Heart left ventricle (tissue), 16 donors: ENCODE measurements at regions not wholly inside any gene's neighbourhood (a gene's known extent, or its start where the extent isn't known, plus 50 kb on each side); places are given as distances from the start of the nearest gene placed in this dataset.
"Not testable (repeated sequence)": the region's sequence is repeated elsewhere in the genome, so short reads cannot be mapped to it uniquely, and the experiment has no call there.

Experiments used
- ATAC-seq, 4 donors: fragments of 200-7000 bp; cut with Tn5 transposase; one replicate each; pipeline ENCODE4 v1.9.1; 2020 to 2022; ENCODE audit warnings: moderate library complexity in 4 of 4, mild to moderate bottlenecking in 3 of 4, moderate number of reproducible peaks in 1 of 4
- DNase-seq, 5 donors: peaks; one replicate each; pipeline ENCODE4 v3.0.0-alpha.2; 2020
- H3K27ac ChIP-seq, 12 donors: fragments of 200-600 bp; sonication (generic) in 4 of 12; one replicate each; pipeline versions ENCODE4 v1.5.0 to v1.8.0; 2016 to 2022; ENCODE audit warnings: mild to moderate bottlenecking in 2 of 12
- H3K27me3 ChIP-seq, 9 donors: fragments of 200-600 bp; sonication (generic) in 2 of 9; one replicate each; pipeline versions ENCODE4 v1.5.1 to v1.8.0; 2016 to 2022; ENCODE audit warnings: mild to moderate bottlenecking in 3 of 9
- H3K36me3 ChIP-seq, 9 donors: fragments of 200-600 bp; sonication (generic) in 2 of 9; one replicate each; pipeline versions ENCODE4 v1.5.0 to v1.8.0; 2018 to 2022; ENCODE audit warnings: mild to moderate bottlenecking in 2 of 9
- H3K4me1 ChIP-seq, 12 donors: fragments of 200-600 bp; sonication (generic) in 4 of 12; one replicate each; pipeline versions ENCODE4 v1.5.0 to v1.8.0; 2016 to 2022; ENCODE audit warnings: mild to moderate bottlenecking in 3 of 12
- H3K4me3 ChIP-seq, 12 donors: fragments of 200-600 bp; sonication (generic) in 4 of 12; one replicate each; pipeline versions ENCODE4 v1.5.0 to v1.8.0; 2017 to 2022; ENCODE audit warnings: mild to moderate bottlenecking in 9 of 12, moderate library complexity in 4 of 12
- H3K9me3 ChIP-seq, 12 donors: fragments of 200-600 bp; sonication (generic) in 4 of 12; one replicate each; pipeline versions ENCODE4 v1.5.0 to v1.8.0; 2016 to 2022; ENCODE audit warnings: mild to moderate bottlenecking in 1 of 12
- CTCF ChIP-seq, 12 donors: fragments of 200-600 bp; sonication (generic) in 4 of 12; IDR thresholded peaks; one replicate each; pipeline versions ENCODE4 v1.5.0 to v1.8.0; 2018 to 2022; ENCODE audit warnings: antibody characterized with exemption in 12 of 12, mild to moderate bottlenecking in 5 of 12
- whole genome bisulfite sequencing, 4 donors: extraction: QIAGEN DNeasy Blood & Tissue Kit in 2 of 4; methylation state at CpG; one replicate each; pipeline versions ENCODE4 v1.1.5 to v1.1.7; 2013 to 2018; 5-methylcytosine and 5-hydroxymethylcytosine counted together
- intact Hi-C, 10 donors: fragments of 100-400 bp; cut with DNase I; formaldehyde crosslinking; loops; one replicate each; pipeline versions ENCODE4 v1.11.1 to v1.14.2; 2022
- donor health status: ischemic (EF 13 %, LVEDD 7.1; RV severe dilation, severe dysfunction).
- donor health status: healthy with polysubstance abuse.
- donor health status: DM: no; HTN: yes; CAD: no.
- donor health status: DM: no; HTN: no; CAD: no.
- donor health status: ischemic (EF 25% LVEDD 6.9; RV normal size, moderate dysfunction).
- donor health status: ischemic (EF 25% LVEDD 5.7; RV mildly dilated, moderate dysfunction).
- donor health status: healthy.
- donor health status: DM: yes; HTN: yes; CAD: no.
- donor health status: ischemic (EF 35%, LVEDD 5.7; RV mildly dilated, moderate dysfunction).
- donor health status: nonischemic (EF 11% LVEDD 7.7; RV severe dilation, severe dysfunction).
- donor health status: DM: yes; HTN: yes; CAD: no.
- donor health status: PGD.
- donor health status: ischemic (EF 29% LVEDD 5.4; RV normal size, mild dysfunction).
- donor health status: nonischemic (EF 23%, LVEDD 6.1; RV moderate dilation, normal function).

GRCh38 chr20:30312220-30312619, 945.2 kb upstream of the DEFB115 start:
- DNase-seq, H3K36me3 ChIP-seq, H3K4me1 ChIP-seq, ATAC-seq, intact Hi-C loops, H3K4me3 ChIP-seq, H3K27ac ChIP-seq, H3K9me3 ChIP-seq: not testable (repeated sequence)
- WGBS, 4 donors = 79 to 94% (median 87%) methylated on average over 4 of the region's 4 CpGs
- peaks cover 0 to 13% (median 0%) of the 10 kb centered on the region in 9 donors for H3K27me3 ChIP-seq

GRCh38 chr20:30313660-30314059, 943.8 kb upstream of the DEFB115 start:
- H3K36me3 ChIP-seq, ATAC-seq, H3K4me3 ChIP-seq, H3K27ac ChIP-seq, H3K9me3 ChIP-seq, DNase-seq, intact Hi-C loops, H3K4me1 ChIP-seq: not testable (repeated sequence)
- H3K27me3 ChIP-seq = peaks cover 0 to 19% (median 0%) of the 10 kb centered on the region in 9 donors
- WGBS, 4 donors = 33 to 42% (median 41%) methylated on average over 1 of the region's 1 CpG

GRCh38 chr20:30316063-30316462, 941.4 kb upstream of the DEFB115 start:
- H3K4me1 ChIP-seq, ATAC-seq, intact Hi-C loops, H3K9me3 ChIP-seq, H3K27ac ChIP-seq, H3K36me3 ChIP-seq: not testable (repeated sequence)
- 4 to 37% (median 13%) methylated on average over 23 of the region's 23 CpGs for WGBS, 4 donors
- peak in 3 of 5 donors; percentile 37 to 56 (median 49) for DNase-seq
- Histone ChIP-seq H3K27me3 (peaks cover 0 to 20% (median 0%) of the 10 kb centered on the region in 9 donors), H3K4me3 (peak overlapping the region in 2 of 12 donors; percentile 22 to 29)

GRCh38 chr20:30316532-30317299, 940.7 kb upstream of the DEFB115 start:
- H3K27ac ChIP-seq, ATAC-seq, H3K36me3 ChIP-seq, H3K4me1 ChIP-seq, H3K9me3 ChIP-seq, DNase-seq, intact Hi-C loops: not testable (repeated sequence)
- peaks cover 0 to 20% (median 0%) of the 10 kb centered on the region in 9 donors for H3K27me3 ChIP-seq
- WGBS, 4 donors = 20 to 49% (median 34%) methylated on average over 30 to 47 of the region's 47 CpGs
- H3K4me3 ChIP-seq = peak overlapping the region in 2 of 12 donors; percentile 22 to 29

- H3K4me1 ChIP-seq, DNase-seq, ATAC-seq, H3K4me3 ChIP-seq, H3K27ac ChIP-seq, H3K9me3 ChIP-seq, H3K36me3 ChIP-seq, intact Hi-C loops, H3K27me3 ChIP-seq: not testable (repeated sequence)
- WGBS, 4 donors = 52 to 62% (median 57%) methylated on average over 5 of the region's 5 CpGs
Measured at GRCh38 chr20:30333744-30334143, 923.7 kb upstream of the DEFB115 start.

- H3K27me3 ChIP-seq, DNase-seq, H3K4me1 ChIP-seq, ATAC-seq, intact Hi-C loops, H3K4me3 ChIP-seq, H3K36me3 ChIP-seq, H3K27ac ChIP-seq, H3K9me3 ChIP-seq: not testable (repeated sequence)
- 58 to 69% (median 65%) methylated on average over 4 of the region's 4 CpGs for WGBS, 4 donors
Measured at GRCh38 chr20:30337556-30337955, 919.9 kb upstream of the DEFB115 start.

- H3K4me1 ChIP-seq, H3K4me3 ChIP-seq, ATAC-seq, DNase-seq, H3K27me3 ChIP-seq, H3K36me3 ChIP-seq, H3K27ac ChIP-seq, H3K9me3 ChIP-seq: not testable (repeated sequence)
- intact Hi-C loops = loop anchor here in 1 of 10 donors (10.0 kb wide), 1 partner anchor 1024 kb away; no protein-coding TSS in a partner anchor
- WGBS, 4 donors = 46 to 65% (median 55%) methylated on average over 6 of the region's 6 CpGs
- peak in 4 of 12 donors; percentile 7 to 39 (median 22) for TF ChIP-seq CTCF (IDR thresholded peaks at IDR 0.05)
Measured at GRCh38 chr20:30348932-30349331, 908.5 kb upstream of the DEFB115 start.
